ENCODE measurements at regions not wholly inside any gene's neighbourhood (a gene's known extent, or its start where the extent isn't known, plus 50 kb on each side); places are given as distances from the start of the nearest gene placed in this dataset.

DNA sequence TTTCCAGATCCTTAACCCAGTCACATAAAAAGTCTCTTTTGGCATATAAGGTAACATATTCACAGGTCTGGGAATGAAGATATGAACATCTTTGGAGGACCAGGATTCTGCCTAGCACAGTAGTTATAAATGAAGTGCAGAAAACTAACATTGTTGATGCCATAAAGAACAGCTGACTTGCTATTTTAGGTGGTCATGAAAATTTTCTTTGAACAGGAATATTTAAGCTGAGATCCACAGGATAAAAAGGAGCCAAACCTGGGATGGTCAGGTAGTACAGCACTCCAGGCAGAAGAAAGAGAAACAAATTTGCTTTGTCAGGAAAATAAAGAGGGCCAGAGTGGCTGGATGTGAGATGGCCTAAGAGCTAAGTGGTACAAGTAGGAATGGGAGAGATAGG, 80.0 kb downstream of the CENPW start:
- no peak for DNase-seq (ENCODE audit: low spot score)

DNA sequence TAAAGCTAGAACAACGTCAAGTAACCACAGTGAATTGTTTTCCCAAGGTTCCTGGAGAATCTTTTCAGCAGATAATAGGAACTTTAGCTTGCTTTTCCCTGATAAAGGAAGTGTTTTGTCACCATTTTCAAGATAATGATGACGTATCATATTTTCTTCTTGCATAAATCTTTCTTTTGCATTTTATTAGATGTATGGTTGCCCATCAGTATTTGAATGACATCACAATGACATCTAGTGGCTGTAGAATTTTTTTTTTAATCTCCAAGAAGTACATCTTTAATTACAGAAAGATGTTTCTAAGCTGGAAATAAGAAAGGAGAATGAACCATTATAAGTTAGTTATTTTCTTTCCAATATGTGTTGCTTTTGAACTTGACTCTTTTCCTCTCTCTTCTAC, 83.0 kb downstream of the CENPW start:
- DNase-seq (ENCODE audit: low spot score) = no peak

DNA sequence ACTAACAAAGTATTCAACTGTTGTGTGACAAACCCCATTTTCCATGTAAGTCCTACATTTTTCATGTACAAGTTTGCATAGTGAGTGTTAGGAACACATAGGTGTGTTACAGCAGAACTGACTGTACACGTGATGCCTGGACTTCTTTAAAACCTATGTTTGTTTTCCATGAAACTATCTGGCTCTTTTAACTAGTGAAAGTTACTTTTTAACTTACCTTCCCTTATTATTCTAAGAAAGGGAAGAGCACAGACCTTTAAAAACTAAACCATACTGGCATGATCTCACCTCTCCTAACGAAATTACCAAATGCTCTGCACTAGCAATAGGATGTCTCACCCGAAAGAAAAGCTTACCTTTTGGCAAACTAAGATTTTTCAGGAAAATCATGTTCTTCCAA, 87.8 kb downstream of the CENPW start:
- no peak for DNase-seq (ENCODE audit: low spot score)

GRCh38 chr6:126429866-126430265, 90.0 kb downstream of the CENPW start:
- DNase-seq (ENCODE audit: low spot score) = no peak

- peak; percentile 11 for DNase-seq (ENCODE audit: low spot score)
Observed at GRCh38 chr6:126432564-126432963, 92.6 kb downstream of the CENPW start.

GRCh38 chr6:126433927-126434326, 94.0 kb downstream of the CENPW start:
- no peak for DNase-seq (ENCODE audit: low spot score)

GRCh38 chr6:126437205-126437604, 97.3 kb downstream of the CENPW start:
- DNase-seq (ENCODE audit: low spot score) = no peak

- DNase-seq (ENCODE audit: low spot score) = no peak
Observed at GRCh38 chr6:126439040-126439439, 99.1 kb downstream of the CENPW start.

DNA sequence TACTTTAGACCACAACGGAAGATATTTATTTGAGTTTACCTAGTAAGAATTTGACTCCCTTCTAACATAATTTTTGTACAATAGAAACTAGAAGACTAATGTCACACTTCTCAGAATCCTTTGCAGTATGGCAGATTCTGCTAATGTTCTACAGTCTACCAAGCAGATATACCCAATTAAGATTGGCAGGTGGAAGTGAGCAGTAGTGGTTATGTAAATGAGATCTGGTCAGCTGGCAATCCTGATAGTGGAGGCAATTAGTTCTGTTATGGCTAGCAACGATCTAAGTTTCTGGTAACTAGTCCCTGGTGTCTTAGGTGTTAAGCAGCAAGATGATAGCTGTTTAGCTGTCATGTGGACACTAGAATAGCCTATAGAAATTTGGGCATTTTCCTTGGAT, 101.0 kb downstream of the CENPW start:
- no peak for DNase-seq (ENCODE audit: low spot score)

DNA sequence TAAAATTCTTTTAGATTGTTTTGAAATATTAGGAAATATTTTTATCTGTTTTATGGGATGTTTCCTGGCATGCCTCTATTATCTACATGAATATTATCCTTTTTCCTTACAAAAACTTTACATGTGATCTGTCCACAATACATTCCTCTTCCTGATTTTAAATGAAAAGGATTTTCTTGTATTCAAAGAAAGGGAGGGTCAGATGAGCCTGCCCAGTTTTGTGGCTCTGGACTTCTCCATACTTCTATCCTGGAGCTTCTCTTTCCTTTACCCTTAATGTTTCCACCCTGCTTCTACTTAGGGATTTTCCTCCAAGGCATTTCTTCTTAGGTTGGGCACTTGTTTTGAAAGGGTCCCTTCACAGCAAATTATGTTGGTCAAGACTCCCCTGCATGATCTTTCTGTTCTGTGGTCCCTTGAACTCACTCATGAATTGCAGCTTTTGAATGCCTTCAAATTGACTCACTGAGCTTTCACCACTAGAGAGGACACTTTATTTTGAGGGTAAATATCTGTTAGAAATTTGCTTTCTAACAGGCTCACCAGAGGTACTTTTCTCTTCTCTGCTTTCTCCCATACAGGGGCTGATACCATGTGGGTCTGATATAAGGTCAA, 104.9 kb downstream of the CENPW start:
- no peak for DNase-seq (ENCODE audit: low spot score)

DNA sequence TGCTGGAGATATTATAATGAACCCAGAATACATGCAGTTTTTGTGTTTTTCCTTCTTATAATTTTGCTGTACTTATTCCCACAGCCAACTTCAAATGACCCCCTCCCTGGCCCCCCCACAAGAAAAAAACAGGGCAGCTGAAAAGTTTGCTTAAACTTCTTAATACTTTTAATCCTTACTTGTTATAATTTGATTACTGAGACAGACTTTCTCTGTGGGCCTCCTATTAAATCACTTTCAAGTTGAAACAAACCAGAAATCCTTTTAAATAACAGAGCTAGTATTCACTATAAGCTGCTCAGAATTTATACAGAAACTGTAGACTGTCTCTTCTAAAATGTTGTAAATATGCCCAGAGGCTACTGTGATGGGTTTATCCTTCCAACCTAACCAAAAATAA, 106.3 kb downstream of the CENPW start:
- peak; percentile 27 for DNase-seq (ENCODE audit: low spot score)

DNA sequence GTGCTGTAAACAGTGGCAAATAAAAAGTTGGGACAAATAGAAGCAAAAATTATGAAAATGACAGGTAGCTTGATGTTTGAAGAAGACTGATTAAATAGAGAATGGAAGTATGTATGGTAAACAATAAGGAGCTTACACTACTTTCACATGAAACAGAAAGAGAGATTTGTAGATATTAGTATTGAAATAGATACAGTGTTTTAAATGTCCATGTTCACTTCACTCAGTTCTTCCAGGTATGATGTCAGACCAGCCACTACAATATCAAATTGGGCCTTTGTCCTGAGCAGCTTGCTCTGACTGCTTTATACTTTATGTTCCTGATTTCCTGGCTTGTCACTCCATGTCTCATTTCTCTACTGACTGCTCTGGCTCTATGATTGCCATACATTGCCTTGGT, 107.5 kb downstream of the CENPW start:
- no peak for DNase-seq (ENCODE audit: low spot score)

DNA sequence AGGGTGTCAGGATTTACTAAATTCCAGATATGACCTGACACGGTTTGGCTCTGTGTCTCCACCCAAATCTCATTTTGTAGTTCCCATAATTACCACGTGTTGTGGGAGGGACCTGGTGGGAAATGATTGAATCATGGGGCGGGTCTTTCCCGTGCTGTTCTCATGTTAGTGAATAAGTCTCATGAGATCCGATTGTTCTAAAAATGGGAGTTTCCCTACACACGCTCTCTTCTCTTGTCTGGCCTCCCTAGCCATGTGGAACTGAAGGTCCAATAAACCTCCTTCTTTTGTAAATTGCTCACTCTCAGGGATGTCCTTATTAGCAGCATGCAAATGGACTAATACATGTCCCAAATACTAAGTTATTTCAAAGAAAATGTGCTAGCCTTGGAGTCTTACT, 121.1 kb downstream of the CENPW start:
- no peak for DNase-seq (ENCODE audit: low spot score)

GRCh38 chr6:126464245-126464644, 124.3 kb downstream of the CENPW start:
- no peak for DNase-seq (ENCODE audit: low spot score)

DNA sequence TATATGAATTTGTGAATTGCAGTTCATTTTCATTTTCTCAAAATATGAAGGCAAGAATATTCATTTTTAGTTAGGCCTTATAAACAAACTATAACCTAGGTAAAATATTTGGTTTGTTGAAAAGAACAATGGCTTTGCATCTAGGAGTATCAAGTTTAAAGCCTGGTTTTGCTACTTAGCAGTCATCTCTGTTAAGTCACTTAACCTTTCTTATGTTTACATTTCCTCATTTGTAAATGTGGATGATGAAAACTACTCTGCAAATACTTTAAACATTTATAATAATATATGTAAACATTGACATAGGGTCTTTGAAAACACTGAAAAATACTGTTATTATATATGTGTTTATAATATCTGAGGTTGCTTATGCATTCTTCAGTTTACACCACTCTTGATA, 135.5 kb downstream of the CENPW start:
- no peak for DNase-seq (ENCODE audit: low spot score)

DNA sequence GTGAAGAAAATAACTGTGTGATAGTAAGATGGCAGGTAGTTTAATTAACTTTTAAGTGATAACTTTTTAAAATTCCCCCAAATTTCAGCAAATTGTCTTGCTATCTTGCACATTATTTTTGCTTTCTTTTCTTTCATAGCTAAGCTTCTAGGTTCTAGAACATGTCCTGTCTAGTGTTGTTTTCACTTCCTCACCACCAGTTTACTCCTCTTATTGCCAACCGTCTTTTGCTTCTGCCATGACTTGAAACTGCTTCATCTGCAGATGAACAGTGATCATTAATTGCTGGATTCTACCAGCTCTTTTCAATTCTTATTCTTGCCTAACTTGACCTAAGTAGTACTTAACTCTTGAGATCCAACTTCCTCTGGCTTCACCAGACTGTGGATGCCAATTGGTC, 137.8 kb downstream of the CENPW start:
- no peak for DNase-seq (ENCODE audit: low spot score)

GRCh38 chr6:126480268-126480667, 140.4 kb downstream of the CENPW start:
- DNase-seq (ENCODE audit: low spot score) = no peak

GRCh38 chr6:126481319-126481718, 141.4 kb downstream of the CENPW start:
- no peak for DNase-seq (ENCODE audit: low spot score)

- DNase-seq (ENCODE audit: low spot score) = no peak
Observed at GRCh38 chr6:126504792-126505191, 164.9 kb downstream of the CENPW start.

GRCh38 chr6:126513198-126513597, 173.3 kb downstream of the CENPW start:
- DNase-seq (ENCODE audit: low spot score) = no peak

- DNase-seq (ENCODE audit: low spot score) = no peak
Observed at GRCh38 chr6:126516411-126516810, 176.5 kb downstream of the CENPW start.

DNA sequence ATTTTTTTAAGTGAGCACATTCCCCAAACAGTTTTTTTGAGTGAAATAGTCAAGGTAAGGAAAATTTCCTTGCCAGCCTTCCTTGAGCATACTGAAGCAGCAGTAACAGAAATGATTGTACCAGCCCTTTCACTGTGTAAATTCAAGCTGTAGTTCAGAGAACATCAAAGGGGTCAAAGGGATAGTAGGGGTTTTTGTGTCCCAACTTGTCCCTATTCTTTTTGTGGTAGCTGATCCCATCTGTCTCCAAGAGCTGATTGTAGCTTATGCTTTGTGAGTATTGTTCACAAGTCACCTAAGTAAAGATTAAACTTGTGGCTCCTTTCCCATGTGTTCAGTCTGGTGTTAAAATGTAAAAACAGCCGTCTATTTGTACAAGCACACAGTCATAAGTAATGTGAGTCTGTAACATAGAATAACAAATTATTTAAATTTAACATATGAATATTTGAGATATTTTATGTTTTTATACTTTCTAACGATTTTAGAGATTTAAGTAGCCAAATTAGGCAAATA, 185.0 kb downstream of the CENPW start:
- DNase-seq (ENCODE audit: low spot score) = no peak

GRCh38 chr6:126526547-126526946, 186.6 kb downstream of the CENPW start:
- no peak for DNase-seq (ENCODE audit: low spot score)

DNA sequence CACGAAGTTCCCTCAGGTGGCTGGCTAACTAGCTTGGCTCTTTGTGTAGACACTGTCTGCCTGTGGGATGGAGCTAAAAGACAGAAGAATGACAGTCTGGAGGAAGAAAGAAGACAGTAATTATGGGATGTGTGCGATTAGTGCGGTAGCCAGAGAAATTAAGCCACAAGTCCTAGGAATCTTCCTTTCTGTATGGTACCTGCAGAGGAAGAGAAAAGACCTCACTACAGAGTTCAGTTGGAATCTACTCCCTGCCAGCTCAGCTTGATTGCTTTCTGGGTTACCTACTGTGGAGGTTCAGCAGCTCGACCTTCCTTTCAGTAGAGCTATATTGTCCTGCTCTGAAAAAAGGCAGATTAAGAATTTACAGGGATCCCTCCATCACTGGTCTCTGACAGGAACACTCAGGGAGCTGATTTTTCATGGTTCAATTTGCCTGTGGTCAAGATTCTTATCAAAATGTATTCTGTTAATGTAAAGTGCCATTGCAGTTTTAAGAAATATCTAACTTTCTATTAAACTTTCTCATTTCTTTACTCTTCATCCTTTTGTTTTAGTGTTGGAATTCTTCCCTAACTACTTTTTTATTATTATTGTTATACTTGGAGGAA, 187.2 kb downstream of the CENPW start:
- DNase-seq (ENCODE audit: low spot score) = peak; percentile 16
